ENCODE measurements at regions not wholly inside any gene's neighbourhood (a gene's known extent, or its start where the extent isn't known, plus 50 kb on each side); places are given as distances from the start of the nearest gene placed in this dataset.

DNA sequence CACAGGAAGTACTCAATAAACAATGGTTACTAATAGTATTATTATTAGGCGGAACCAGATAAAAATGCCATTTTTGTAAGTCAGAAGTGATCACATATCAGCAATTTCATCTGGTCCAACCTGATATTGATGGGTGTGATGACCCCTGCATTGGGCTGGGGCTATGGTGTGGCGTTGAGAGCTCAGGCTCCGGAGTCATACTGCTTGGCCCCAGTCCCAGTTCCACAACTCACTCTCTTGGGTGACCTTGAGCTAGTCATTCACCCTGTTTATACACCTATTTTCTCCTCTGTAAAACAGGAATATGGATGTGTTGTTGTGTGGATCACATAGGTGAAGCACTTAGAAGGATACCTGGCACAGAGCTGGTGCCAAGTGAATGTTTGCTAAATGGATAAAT, 229.4 kb upstream of the POU3F1 start:
- no peak for DNase-seq

DNA sequence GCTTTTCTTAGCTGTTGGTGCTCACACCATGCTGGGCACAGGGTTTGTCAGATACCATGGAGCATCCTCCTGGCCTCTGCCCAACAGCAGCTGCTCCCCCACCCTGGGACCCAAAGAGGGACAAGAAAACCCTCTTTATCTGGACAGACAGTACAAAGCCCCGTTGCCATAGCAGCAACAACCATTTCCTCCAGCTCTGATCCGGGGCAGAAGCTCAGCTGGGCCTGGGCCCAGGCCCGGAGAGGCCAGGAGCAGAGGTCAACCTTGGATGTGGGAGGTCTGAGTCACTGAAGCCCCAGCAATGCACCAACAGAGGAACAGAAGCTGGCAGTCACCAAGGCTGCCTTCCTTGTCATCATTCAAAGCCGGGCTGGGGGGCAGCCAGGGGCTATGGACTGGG, 228.4 kb upstream of the POU3F1 start:
- DNase-seq: no peak

DNA sequence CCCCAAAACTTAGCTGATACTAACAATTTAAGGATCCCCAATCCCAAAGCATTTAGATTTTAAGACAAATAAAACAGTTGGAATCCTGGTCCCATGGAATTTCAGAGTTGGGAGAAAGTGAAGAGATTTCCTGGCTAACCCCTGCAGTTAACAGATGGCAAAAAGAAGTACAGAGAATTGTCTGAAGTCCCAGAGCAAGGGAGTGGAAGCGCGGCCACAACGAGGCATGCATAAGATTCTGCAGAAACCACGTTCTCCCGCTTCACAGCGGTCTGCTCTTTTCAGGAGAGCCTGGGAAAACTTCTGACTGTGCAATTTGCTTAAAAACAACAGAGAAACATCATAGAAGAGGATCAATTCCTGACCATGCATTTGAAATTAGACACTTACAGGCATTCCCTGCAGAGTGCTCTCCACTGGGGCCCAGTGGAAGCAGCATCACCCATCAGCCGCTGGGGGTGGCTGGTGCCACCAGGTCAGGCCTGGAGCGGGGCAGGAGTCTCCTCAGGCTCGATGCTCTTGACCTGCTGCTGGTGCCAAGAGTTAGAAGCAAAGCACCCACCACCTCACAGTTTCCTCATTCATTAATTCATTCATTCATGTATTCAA, 226.7 kb upstream of the POU3F1 start:
- DNase-seq: no peak

DNA sequence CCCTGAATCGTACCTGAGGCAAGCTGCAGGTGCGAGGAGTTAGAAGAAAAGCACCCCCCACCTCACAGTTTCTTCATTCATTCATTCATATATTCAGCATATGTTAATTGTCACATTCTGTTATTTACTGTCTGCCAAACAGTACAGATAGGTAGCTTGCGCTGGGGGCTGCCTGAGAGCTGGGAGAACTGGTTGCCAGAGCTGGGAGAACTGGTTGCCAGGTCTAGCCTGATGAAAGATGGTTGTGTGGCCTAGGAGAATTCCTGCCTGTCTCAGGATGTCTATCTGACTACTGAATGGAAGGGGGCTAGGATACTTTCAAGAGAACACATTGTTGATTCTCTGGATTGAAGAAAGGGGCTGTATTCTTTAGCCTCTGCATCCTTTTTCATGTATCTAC, 225.9 kb upstream of the POU3F1 start:
- no peak for DNase-seq

DNA sequence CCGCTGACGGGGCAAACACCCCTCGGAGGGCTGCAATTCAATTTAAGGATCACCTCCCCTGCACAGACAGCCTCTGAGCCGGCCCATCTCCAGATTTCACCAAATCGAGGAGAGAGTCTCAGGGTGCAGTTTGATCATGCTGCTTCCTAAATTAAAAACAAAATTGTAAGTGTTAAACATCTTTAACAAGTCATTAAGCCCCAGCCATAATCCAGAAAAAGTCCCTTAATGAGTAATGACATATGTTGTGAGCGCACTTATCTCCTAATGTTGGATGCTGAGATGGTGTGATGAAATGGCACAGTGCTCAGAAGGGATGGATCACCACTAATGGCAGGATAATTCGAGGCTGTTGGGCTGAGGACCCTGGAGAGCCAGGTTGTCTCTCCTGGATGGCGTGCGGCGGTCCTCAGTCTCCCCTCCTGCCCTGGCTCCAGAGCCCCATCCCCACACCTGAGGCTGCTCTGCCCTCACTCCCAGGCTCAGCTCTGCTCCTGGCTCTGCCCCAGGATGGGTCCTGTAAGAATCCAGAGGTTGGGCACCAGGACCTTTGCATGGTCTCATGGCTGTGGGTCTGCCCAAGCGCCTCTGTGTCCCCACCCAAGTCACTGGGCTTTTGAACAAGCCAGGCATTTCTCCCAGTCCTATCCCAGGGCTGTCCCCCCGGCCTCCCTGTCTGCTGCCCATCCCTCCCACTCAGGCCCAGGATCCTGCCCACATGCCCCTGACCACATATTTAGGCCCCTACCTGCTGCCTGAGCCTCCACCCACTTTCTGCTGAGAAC, 224.4 kb upstream of the POU3F1 start:
- DNase-seq: no peak

DNA sequence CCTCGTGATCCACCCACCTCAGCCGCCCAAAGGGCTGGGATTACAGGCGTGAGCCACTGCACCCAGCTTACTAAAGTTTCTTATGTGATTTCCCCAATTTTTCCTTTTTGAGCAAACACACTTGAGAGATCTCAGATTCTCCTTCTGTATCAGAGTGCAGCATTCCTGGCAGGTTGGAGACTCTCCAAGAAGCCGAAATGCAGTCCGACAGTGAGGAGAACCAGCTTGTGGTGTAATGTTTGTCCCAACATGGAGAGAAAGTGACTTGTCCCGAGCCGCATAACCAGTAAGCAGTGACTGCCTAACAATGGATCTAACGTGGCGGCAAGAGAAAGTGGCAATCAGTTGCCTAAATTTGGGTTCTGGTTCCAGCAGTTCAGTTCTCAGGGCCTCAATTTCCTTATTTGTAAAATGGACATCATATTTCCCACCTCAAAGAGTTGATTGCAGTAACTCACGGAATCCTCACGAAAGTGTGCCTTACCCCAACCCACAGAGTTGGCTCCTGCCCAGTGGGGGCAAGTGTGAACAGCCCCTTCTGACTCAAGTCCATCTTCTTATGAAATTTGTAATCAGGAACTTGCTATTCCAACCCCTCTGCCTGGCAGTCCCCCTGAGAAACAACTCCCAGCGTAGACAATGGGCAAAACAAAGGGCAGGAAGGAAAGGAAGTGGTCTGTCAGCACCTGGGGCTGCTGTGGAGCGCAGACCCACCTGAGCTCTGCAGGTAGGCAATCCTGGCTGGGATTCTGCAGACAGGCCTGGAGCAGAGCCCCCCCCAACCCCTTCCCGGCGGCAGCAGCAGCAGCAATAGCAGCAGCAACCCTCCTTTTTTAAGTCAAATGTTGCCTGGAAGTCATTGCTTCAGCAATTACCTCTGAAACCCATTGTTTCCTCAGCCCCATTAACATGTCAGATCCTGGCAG, 223.6 kb upstream of the POU3F1 start:
- no peak for DNase-seq

DNA sequence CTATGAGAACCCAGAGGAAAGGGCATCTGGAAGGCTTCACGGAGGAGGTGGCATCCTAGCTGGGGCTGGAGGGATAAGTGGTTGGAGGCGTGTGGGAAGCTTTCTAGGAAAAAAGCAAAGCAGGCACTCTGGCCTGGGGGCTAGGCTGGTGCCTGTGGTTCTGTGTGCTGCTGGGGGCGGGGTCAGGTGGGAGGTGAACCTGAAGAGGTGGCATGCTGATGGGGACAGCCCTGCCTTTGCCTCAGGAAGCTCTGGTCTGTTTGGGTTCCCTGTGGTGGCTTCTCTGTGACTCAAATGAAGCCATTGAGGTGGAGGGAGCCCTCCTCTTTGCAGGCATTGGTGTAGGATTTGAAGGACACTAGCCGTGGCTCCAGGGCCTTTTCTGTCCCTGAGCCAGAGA, 221.6 kb upstream of the POU3F1 start:
- no peak for DNase-seq

DNA sequence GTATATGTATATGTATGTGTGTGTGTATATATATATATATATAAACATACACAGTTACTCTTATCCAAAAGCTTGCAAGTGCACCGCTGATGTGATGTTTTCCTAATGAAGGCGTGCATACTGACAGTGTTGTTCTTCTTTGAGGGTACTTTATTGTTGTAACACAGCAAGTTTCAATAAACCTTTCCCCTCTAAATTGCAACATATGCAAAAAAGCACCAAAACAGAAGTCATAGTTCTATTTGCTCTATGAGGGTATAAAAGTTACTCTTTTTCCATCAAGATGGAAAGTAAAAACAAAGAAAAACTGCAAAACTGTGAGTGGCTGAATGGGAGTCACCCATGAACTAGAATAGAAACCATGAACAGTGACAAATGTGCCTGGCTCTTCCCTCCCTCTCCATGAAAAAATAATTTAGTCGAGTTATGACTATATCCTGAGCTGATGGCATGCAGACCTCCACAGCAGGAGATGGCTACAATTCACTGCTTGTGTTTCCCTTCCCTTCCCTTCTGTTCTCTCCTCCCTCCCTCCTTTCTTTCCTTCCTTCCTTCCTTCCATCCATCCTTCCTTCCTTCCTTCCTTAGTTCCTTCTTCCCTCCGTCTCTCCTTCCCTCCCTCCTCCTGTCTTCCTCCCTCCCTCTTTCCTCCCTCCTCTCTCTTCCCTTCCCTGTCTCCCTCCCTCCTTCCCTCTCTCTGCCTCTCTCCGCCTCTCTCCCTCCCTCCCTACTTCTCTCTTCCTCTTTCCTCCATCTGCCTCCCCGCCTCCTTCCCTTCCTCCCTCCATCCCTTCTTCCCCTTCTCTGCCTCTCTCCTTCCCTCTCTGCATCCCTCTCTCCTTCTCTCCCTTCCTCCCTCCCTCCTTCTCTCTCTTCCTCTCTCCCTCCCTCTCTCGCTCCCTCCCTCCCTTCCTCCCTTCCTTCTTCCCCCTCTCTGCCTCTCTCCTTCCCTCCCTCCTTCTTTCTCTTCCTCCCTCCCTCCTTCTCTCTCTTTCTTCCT, 220.7 kb upstream of the POU3F1 start:
- DNase-seq: no peak

DNA sequence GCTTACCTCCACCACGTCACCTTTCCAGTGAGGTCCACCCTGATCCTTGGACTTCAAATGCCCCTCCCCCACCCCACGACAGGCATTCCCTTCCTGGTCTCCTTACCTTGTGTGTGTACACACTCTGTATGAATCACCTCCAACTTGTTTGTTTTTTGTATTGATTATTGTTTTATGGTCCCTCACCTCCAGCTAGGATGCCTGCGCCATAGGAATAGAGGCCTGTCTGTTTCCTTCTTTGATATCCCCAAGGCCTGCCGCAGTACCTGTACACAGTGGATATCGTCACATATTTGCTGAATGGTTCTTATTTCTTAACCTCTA, 219.6 kb upstream of the POU3F1 start:
- DNase-seq: no peak

DNA sequence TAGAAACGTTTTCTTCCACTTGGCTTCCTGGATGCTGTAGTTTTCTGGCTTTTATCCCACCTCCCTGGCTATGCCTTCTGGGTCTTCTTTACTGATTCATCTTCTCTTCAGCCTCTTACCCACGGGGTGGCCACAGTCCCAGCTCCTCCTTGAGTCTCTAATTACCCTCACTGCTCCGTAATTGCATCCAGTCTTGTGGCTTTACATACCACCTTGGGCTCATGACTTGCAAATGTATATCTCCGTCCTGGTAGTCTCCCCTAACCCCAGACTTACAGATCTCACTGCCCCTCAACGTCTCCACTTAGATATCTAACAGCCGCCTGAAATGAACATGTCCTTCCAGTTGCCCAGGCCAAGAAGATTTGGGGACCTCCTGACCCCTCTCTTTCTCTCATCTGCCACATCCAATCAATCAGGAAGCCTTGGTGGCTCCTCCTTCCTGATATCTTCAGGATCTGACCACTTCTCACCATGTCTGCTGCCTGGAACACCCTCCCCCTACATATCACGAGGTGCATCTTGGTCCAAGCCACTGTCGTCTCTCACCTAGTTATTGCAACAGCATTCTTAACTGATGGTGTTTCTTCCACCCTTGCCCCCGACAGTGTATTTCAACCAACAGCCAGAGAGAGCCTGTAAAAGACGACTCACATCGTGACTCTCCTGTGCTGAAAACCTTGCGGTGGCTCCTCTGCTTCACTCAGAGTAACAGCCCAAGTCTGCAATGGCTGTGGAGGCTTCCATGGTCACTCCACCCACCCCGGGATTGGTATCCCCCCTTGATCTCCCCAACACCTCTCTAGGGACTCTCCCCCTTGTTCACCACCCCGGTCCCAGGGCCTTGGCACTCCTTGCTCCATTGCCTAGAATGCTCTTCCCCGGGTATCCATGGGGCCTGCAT, 219.0 kb upstream of the POU3F1 start:
- DNase-seq: no peak

DNA sequence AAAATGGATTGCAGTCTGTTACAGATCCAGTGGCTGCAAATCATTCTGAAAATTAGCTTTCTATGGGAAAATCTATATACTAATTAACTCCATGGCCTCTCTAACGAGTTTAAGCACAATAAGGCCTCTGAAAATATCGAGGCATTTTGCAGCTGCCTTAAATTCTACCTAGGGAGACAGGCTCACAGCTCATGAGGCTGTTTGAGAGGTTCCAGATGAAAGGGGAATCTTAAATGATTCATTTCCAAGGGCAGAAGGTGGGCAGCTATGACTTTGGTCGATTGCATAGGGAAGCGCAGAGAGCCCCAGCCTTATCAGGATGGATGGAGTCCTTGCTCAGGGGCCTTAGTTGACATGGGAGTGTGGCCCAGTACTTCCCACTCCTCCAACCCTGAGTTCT, 216.8 kb upstream of the POU3F1 start:
- DNase-seq: no peak

DNA sequence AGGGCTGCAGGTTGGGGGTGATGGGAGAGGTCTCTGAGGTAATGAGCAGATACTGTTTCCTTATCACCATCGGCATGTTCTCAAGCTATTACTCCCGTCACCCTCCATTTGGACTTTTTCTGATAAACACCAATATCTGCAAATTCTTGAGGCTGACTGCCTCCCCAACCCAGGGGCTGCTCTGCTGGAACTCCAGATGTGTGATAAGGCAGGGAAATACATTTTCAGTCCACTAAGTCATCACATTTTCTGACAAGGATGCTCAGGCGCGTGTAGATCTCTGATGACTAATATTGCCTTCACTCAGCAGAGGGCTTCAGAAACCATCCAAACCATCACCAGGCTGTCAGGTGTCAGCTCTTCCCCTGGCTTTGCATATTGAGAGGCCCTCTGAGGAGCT, 215.0 kb upstream of the POU3F1 start:
- DNase-seq: no peak

DNA sequence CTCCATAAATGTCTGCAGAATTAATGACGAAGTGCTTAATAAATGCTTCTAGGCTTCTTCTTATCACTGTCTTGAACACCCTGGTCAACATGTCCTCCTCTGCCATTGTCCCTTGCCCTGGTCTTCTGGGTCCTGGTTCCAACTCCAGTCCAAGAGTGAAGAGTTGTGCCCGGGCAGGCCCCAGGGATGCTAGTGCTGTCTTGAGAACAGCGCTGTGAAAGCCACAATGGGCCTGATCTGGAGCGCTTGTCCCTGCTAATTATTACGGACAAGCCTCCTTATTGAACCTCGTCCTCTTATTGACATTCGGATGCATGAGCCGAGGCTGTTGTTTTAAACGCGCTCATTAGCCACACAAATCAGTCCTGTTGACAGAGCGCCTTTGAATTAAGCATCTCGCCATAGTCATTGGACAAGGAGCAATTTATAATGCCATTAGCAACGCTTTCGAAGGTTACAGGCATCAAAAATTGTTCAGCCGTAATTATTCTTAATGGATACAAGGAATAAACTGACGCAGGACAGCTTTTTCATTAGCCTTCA, 211.6 kb upstream of the POU3F1 start:
- no peak for DNase-seq

DNA sequence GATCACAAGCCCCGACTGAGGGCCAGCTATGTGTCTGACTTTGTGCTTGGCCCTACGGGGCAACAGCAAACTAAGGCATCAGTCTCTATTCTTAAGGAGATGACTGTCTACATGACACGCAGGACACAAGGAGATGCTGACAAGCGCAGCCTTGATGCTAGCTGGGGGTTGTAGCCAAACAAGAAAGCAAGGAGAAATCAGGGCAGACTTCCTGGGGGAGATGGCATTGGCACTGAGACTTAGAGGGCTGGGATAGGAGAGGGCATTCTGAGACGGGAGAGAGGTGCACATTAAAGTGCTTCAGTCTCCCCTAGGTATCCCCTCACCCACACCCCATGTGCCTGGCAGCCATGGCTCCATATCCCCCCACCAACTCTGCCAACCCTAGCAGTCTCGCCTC, 210.8 kb upstream of the POU3F1 start:
- no peak for DNase-seq

DNA sequence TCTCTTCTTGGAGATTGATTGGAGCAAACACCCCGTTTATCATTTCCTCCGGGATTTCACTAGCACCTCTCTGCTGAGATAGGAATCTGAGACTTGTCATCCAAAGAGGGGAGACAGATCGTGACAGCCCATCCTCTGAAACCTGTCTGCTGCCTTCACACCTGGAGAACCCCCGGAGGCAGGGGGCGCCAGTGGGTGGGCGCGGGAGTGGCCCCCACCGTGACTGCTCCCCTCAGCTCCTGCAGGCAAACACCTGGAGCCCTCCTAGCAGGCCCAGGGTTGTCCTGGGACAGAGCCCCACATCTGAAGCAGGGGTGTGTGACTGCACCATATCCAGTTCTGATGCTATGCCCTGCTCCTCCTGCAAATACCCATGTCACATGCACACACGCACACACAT, 209.5 kb upstream of the POU3F1 start:
- no peak for DNase-seq

DNA sequence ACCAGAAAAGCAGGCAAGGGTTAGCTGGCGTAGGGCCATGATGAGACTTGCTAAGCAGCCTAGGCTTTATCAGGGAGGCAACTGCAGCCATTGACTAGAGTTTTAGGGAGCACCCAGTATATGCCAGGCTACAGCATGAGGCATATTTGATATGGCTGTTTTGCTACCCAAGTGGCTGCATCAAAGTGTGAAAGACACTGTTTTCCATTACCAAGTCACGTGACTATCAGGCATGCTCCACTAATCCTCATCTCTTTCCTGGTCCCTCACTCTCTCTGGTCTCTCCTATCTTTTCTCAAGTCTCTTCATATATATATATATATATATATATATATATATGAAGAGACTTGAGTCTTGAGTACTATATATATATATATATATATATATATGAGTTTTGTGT, 206.7 kb upstream of the POU3F1 start:
- DNase-seq: no peak

DNA sequence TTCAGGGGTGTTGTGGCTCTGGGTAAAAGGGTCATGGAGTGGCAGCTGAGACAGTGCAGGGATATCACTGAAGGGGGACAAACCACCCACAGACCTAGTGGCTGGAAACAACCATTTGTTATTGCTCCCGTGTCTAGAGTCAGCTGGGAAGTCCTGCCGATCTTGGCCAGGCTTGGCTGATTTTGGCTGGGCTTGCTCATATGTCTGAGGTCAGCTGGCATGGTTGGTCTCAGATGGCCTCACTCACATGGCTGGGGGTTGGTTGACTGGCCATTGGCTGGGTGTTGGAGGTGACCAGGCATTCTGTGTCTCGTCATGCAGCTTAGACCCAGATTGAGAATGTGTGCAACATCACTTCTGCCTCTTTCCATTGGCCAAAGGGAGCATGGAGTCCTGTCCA, 203.8 kb upstream of the POU3F1 start:
- DNase-seq: no peak

DNA sequence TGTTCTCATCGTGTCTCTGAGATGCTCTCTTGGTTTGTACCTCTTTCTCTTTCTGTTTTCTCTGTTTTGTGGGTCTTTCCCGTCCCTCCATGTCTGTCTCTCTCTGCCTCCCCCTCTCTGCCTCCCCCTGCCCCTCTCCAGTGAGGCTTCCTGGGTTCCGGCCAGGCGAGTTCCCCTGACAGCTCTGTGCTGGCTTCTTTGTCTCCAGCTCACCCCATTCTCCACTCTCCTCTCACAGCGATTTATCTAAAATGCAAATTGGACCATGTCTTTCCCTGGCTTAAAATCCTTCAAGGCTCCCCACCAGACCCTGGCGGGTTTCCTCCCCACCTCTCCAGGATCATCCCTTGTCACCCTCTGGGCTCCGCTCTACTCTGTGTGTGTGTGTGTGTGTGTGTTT, 202.4 kb upstream of the POU3F1 start:
- no peak for DNase-seq

DNA sequence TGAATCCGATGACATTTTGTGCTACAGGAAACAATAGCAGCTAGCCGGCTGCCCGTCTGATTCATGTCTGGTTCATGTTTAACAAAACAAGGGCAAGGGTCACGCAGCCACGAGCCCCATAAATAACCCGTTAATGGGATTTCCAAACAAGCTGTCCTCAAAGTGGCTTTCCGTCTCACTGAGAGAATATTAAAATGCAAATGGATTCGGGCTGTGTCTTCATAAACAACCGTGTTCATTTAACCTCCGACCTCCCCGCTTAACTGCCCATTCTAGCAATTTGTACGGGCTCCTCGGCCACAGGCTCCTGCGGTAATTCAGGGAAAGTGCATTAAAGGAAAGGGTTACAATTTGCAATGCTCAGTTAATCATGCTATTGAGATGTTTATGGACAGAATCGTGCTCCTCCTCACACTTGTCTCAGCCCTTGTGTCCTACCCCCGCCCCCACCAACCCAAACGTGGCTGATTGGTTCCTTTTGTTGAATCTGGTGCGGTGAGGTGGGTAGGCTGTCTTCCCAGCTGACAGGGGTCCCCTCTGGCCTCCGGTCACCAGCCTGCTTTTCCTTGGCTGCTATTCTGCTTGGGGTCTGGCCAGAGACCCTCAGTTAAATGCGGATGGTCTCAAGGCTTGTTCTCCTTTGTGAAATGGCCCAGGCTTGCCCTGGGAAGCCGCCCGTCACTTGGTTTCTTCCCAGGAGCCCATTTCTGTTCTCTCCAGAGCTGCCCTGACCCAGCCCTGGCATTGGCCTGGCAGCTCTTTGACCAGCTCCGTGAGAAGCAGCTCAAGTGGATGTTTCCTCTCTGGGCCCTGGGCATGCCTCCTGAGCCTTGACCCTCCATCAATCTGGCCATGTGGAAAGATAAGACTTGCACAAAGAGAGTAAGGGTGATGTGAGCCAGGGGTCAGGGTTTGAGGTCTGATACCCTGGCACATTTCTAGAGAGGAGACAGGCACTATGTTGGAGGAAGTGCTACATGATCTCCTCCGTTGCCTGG, 200.7 kb upstream of the POU3F1 start:
- DNase-seq: no peak

Measured in left hindlimb (tissue), 1 donor.